ENCODE measurements at regions not wholly inside any gene's neighbourhood (a gene's known extent, or its start where the extent isn't known, plus 50 kb on each side); places are given as distances from the start of the nearest gene placed in this dataset.
"Not testable (repeated sequence)": the region's sequence is repeated elsewhere in the genome, so short reads cannot be mapped to it uniquely, and the experiment has no call there.

GRCh38 chr6:120392941-120393340, 941.3 kb downstream of the TBC1D32 start:
- no peak for DNase-seq (ENCODE audit: insufficient read length, low spot score)
- FAIRE-seq, result no peak

- DNase-seq (ENCODE audit: insufficient read length, low spot score) (no peak), FAIRE-seq (no peak)
These were observed 949.6 kb downstream of the TBC1D32 start for GRCh38 chr6:120384671-120385070.

- DNase-seq (ENCODE audit: insufficient read length, low spot score) (no peak), FAIRE-seq (no peak)
These were observed 950.6 kb downstream of the TBC1D32 start for GRCh38 chr6:120383681-120384080.

GRCh38 chr6:120378582-120379220, 955.6 kb downstream of the TBC1D32 start:
- peak; percentile 4 for DNase-seq (ENCODE audit: insufficient read length, low spot score)
- FAIRE-seq, result peak; percentile 61

- no peak for FAIRE-seq
- DNase-seq (ENCODE audit: insufficient read length, low spot score), result no peak
These were observed 961.1 kb downstream of the TBC1D32 start for GRCh38 chr6:120373185-120373584.

- FAIRE-seq (no peak), DNase-seq (ENCODE audit: insufficient read length, low spot score) (no peak)
These were observed 970.9 kb downstream of the TBC1D32 start for GRCh38 chr6:120363429-120363828.

- not testable (repeated sequence) for FAIRE-seq; DNase-seq (ENCODE audit: insufficient read length, low spot score)
These were observed 975.7 kb downstream of the TBC1D32 start for GRCh38 chr6:120358535-120358934.

- DNase-seq (ENCODE audit: insufficient read length, low spot score) (no peak), FAIRE-seq (no peak)
These were observed 976.8 kb downstream of the TBC1D32 start for GRCh38 chr6:120357447-120357846.

GRCh38 chr6:120355822-120356221, 978.5 kb downstream of the TBC1D32 start:
- DNase-seq (ENCODE audit: insufficient read length, low spot score) (no peak), FAIRE-seq (no peak)

- FAIRE-seq (no peak), DNase-seq (ENCODE audit: insufficient read length, low spot score) (no peak)
These were observed 979.7 kb downstream of the TBC1D32 start for GRCh38 chr6:120354452-120355098.

- DNase-seq (ENCODE audit: insufficient read length, low spot score), result no peak
- FAIRE-seq, result no peak
These were observed 981.8 kb downstream of the TBC1D32 start for GRCh38 chr6:120352491-120352890.

GRCh38 chr6:120348926-120349325, 985.4 kb downstream of the TBC1D32 start:
- no peak for DNase-seq (ENCODE audit: insufficient read length, low spot score)
- FAIRE-seq, result no peak

GRCh38 chr6:120328521-120328920, 979.0 kb upstream of the MAN1A1 start:
- FAIRE-seq (no peak), DNase-seq (ENCODE audit: insufficient read length, low spot score) (no peak)

- no peak for DNase-seq (ENCODE audit: insufficient read length, low spot score)
- peak; percentile 40 for FAIRE-seq
These were observed 971.1 kb upstream of the MAN1A1 start for GRCh38 chr6:120320481-120321162.

GRCh38 chr6:120304223-120304622, 954.7 kb upstream of the MAN1A1 start:
- FAIRE-seq (no peak), DNase-seq (ENCODE audit: insufficient read length, low spot score) (no peak)

GRCh38 chr6:120303527-120303926, 954.0 kb upstream of the MAN1A1 start:
- FAIRE-seq (no peak), DNase-seq (ENCODE audit: insufficient read length, low spot score) (no peak)

- DNase-seq (ENCODE audit: insufficient read length, low spot score) (no peak), FAIRE-seq (no peak)
These were observed 952.5 kb upstream of the MAN1A1 start for GRCh38 chr6:120302041-120302440.

- DNase-seq (ENCODE audit: insufficient read length, low spot score), result no peak
- no peak for FAIRE-seq
These were observed 941.4 kb upstream of the MAN1A1 start for GRCh38 chr6:120290964-120291363.

GRCh38 chr6:120282005-120282404, 932.4 kb upstream of the MAN1A1 start:
- no peak for DNase-seq (ENCODE audit: insufficient read length, low spot score)
- no peak for FAIRE-seq

GRCh38 chr6:120279466-120280167, 930.1 kb upstream of the MAN1A1 start:
- no peak for FAIRE-seq
- DNase-seq (ENCODE audit: insufficient read length, low spot score), result no peak

GRCh38 chr6:120278689-120279396, 929.3 kb upstream of the MAN1A1 start:
- FAIRE-seq (no peak), DNase-seq (ENCODE audit: insufficient read length, low spot score) (no peak)
